Kasumi-1 (cell line): ENCODE measurements at regions not wholly inside any gene's neighbourhood (a gene's known extent, or its start where the extent isn't known, plus 50 kb on each side); places are given as distances from the start of the nearest gene placed in this dataset.
A peak's percentile ranks its signal among the peaks of the same experiment; 100 is the strongest.

Experiments used
- DNase-seq, 2 experiments: peaks; one replicate each; lab custom pipeline; 2025; lab: John Stamatoyannopoulos, UW

- DNase-seq: no peak
Observed at GRCh38 chr18:45168866-45169600, 446.2 kb upstream of the SLC14A2 start.

GRCh38 chr18:45169610-45170009 lies 445.7 kb upstream of the SLC14A2 start:
- no peak for DNase-seq

GRCh38 chr18:45171679-45172191 lies 443.5 kb upstream of the SLC14A2 start:
- DNase-seq: no peak

DNA sequence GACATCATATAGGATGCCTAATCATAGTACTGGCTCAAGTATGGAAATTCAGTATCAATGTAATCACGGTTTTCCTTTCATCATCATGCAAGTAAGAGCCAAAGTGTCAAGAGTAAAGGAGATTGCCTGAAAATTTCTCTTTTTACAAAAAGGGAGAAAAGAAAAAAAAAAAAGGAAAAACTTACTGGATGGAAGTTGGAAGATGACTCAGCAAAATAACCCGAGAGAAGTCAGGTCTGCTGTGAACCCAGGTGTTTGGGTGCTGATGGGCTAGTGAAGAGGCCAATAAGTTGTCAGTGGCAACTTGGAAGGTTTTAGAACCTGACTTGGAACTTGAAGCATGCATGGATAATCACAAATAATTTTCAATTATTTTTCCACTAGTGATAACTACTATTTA lies 441.9 kb upstream of the SLC14A2 start:
- DNase-seq: no peak

DNA sequence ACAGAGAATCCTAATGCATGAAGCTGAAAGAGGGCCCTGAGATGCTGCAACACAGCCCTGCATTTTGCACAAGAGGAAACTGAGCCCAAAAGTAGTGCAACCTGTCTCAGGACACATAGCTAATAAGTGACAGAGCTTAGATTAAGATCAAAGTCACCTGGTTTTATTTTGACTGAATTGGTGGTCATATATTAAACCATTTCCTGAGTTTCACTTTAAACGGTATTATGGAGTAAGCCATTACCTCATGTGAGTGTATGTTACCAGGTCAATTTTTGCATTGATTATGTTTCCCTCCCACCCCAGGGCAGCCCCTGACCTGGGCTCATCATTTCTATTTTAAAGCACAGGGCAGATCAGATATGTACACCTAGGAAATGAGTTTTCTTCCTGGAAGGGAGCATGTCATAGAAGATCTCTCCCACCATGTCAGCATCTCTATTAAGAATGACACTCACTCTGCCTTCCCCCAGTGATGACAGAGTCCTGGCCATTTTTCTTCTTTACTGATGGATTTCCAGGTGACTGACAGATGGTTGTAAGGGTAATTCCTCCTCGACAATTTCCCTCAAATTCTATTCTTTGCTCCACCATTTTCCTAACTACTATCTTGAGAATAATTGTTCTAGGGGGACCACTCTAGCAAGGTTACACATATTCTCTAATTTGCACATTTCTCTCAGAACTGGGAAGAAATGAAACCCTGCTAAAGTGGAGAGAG lies 441.3 kb upstream of the SLC14A2 start:
- no peak for DNase-seq

- DNase-seq: no peak
Observed at GRCh38 chr18:45174629-45175136, 440.6 kb upstream of the SLC14A2 start.

GRCh38 chr18:45175511-45175910 lies 439.8 kb upstream of the SLC14A2 start:
- DNase-seq: no peak

- no peak for DNase-seq
Observed at GRCh38 chr18:45186832-45187231, 428.4 kb upstream of the SLC14A2 start.

DNA sequence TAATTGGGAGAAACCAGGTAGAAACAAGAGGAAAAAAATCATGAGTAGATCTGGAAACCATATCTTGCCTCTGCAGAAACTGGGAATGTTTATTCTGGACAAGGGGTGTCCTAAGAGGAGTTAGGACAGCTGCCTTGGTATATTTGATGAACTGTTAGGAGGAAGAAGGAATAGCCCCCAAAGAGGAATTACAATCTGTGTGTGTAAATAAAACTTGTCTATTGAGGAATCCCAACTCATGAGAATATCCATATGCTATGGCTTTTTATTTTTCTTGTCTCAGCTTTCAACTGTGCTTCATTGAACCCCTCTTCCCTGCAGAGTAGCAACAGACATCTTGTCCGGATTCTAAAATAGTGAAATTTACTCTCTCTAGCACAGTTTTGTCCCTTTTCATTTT lies 423.5 kb upstream of the SLC14A2 start:
- no peak for DNase-seq

- no peak for DNase-seq
Observed at GRCh38 chr18:45197526-45197970, 417.7 kb upstream of the SLC14A2 start.

- no peak for DNase-seq
Observed at GRCh38 chr18:45198526-45198925, 416.8 kb upstream of the SLC14A2 start.

DNA sequence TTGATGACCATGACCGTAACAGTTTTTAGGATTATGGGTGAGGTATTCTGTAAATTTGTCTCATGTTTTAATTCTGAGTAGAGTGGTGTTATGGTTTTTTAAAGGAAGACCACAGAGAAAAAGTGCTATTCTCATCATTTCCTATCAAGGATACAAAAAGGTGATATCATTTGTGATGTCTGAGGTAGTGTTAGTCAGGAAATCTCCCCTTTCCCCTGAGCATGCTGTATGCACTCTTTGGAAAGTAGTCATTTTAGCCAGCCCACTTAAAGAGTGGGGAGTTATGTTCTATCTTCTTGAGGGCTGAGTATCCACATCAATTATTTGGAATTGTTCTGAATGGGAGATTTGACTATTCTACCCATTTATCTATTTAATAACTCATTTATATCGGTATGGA lies 414.2 kb upstream of the SLC14A2 start:
- DNase-seq: no peak

- no peak for DNase-seq
Observed at GRCh38 chr18:45201489-45201888, 413.8 kb upstream of the SLC14A2 start.

DNA sequence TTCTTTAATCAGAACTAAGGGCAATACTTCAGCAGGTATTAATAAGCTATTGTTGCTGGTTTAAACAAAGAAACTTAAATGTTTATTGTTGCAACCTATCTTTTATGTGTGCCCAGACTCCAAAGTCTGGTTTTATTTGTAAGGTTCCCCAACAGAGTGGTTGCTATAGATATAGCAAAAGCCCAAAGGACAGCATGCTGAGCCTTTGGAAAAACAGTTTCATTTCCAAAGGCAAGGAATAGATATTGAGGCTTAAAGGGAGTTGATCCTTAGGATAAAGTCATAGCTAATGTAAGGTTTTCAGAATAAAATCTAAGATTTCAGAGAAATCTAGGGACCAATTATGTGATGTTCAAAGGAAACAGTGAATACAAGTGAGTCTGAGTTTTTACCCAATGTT lies 413.2 kb upstream of the SLC14A2 start:
- DNase-seq: no peak

GRCh38 chr18:45203677-45204076 lies 411.6 kb upstream of the SLC14A2 start:
- no peak for DNase-seq

GRCh38 chr18:45207328-45207727 lies 407.9 kb upstream of the SLC14A2 start:
- no peak for DNase-seq

GRCh38 chr18:45208164-45208563 lies 407.1 kb upstream of the SLC14A2 start:
- DNase-seq: no peak

DNA sequence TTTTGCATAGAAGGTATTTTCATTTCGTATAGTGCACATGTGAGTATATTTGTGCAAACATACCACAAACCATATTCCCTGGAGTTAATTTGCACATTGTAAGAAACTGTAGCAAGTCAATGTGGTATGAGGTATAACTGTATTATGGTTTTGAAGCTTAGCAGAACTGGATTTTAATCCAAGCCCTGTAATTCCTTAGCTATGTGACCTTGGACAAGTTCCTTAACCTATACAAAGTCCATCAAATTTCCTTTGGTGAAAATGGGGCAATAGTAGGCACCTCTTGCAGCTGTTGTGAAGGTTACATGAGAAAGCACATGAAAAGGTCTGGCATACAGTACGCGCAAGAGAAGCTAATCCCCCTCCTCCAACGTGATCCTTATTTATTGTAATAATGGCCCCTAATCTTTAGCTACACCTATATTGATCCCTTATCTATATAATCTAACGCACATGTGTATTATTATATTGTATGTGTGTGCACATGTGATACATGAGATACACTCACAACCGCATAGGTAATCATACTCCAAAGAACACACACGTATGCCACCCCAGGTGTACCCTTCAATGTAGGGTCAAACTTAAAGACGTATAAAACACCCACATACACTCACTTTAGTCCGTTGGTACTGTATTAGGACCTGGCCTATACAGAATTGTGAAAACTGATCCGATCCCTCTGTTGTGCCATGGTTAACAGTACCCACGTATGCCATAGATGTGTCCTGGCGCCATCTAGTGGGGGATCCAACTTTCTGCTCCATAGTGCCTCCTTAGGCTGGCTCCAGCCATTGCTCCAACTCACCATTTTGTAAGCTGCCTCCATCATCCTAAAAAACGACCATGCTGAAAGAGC lies 402.9 kb upstream of the SLC14A2 start:
- DNase-seq: peak; percentile 84 to 95

DNA sequence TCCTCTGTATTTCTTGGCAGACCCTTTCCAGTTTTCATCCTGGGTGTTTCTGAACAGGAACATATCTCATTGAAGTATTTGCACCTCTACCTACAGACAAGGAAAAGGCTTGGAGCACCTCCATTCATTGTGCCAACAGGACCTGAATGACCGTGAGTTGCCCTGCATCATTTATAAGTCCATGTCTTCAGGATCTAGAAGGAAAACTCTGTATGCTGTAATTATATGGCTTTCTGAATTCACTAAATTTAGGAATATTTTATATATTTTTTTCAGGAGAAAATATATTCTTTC lies 402.3 kb upstream of the SLC14A2 start:
- no peak for DNase-seq

DNA sequence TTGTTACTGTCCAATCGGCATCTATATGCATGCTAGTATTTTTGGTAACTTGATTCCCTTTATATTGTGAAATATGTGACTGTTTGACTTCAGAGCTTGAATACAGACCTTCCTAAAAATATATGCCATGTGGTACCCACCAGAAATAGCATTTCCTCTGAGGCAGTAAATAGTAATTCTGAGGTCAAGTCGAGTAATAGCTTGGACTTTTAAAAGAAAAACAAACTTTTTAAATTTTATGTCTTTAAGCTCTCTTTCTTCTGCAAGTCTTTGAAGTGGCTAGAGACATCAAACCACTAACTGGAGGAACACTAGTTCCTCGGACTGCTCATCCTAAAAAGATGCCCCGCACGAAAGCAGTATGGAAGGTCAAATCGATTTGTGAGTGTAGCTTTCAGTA lies 396.8 kb upstream of the SLC14A2 start:
- no peak for DNase-seq

DNA sequence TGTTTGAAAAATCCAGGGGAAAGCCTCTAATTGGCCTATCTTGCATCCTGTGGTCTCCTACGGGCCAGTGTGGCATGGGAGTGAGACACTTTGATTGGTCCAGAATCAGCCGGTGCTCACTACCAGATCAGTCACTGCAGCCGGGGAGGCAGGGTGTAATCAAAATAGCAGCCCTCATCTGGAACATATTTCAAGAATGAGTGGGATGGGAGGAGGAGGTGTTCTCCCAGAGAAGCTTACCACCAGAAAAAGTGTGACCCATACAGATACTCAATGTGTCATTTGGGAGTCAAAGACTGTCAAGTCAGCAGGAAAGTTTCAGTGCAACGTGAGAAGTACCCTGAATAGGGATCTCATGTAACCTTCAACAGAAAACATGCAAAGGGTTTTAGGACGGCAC lies 393.9 kb upstream of the SLC14A2 start:
- DNase-seq: no peak

DNA sequence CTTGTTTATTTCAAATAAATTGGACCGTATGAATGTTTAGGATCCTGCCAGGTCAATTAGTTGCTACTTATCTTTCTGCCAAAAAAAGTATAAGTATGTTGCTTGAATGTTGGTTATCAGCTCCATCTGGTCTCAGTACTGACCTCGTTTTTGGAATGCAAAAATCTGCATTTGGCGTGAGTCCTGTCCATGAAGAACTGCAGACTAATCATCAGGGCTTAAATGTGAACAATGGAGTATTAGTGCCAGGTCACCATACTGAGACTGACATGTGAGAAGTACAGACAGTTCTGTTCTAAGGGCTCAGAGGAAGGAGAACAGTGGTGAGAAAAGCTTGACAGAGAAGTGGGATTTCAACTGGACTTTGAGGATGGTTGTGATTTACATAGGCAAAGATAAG lies 393.1 kb upstream of the SLC14A2 start:
- DNase-seq: no peak
